ENCODE measurements at regions not wholly inside any gene's neighbourhood (a gene's known extent, or its start where the extent isn't known, plus 50 kb on each side); places are given as distances from the start of the nearest gene placed in this dataset.
"Not testable (repeated sequence)": the region's sequence is repeated elsewhere in the genome, so short reads cannot be mapped to it uniquely, and the experiment has no call there.

DNA sequence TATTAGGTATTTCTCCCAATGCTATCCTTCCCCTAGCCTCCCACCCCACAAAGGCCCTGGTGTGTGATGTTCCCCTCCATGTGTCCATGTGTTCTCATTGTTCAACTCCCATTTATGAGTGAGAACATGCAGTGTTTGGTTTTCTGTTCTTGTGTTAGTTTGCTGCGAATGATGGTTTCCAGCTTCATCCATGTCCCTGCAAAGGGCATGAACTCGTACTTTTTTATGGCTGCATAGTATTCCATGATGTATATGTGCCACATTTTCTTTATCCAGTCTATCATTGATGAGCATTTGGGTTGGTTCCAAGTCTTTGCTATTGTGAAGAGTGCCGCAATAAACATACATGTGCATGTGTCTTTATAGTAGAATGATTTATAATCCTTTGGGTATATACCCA, 309.9 kb downstream of the PHF14 start:
- not testable (repeated sequence) for TF ChIP-seq POLR2A (IDR thresholded peaks at IDR 0.05; ENCODE audit: extremely low read depth, insufficient read length); MYC (IDR thresholded peaks at IDR 0.05; ENCODE audit: low read depth, low read length)
- TF ChIP-seq, protein P1, sequence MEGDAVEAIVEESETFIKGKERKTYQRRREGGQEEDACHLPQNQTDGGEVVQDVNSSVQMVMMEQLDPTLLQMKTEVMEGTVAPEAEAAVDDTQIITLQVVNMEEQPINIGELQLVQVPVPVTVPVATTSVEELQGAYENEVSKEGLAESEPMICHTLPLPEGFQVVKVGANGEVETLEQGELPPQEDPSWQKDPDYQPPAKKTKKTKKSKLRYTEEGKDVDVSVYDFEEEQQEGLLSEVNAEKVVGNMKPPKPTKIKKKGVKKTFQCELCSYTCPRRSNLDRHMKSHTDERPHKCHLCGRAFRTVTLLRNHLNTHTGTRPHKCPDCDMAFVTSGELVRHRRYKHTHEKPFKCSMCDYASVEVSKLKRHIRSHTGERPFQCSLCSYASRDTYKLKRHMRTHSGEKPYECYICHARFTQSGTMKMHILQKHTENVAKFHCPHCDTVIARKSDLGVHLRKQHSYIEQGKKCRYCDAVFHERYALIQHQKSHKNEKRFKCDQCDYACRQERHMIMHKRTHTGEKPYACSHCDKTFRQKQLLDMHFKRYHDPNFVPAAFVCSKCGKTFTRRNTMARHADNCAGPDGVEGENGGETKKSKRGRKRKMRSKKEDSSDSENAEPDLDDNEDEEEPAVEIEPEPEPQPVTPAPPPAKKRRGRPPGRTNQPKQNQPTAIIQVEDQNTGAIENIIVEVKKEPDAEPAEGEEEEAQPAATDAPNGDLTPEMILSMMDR (IDR thresholded peaks at IDR 0.05; ENCODE audit: low read depth, low read length) = not testable (repeated sequence)
